ENCODE measurements at regions not wholly inside any gene's neighbourhood (a gene's known extent, or its start where the extent isn't known, plus 50 kb on each side); places are given as distances from the start of the nearest gene placed in this dataset.

DNA sequence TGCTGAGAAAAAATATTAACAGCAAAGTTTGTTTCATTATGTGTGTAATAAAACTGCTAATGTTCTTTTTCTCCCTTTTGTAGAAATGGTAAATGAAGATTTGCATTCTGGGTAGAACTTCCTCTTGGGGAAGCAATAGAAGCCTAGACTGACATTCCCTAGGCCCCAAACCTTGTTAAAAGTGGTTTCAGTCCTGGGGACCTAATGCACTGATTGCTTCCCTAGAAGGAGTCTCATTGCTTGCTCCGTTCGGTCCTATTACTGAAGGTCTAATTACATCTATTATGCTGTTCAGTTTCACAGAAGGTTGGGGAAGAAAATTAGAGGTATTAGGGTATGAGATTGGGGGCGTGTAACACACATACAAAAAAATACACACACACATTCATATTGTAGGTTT lies 893.8 kb downstream of the TLE4 start:
- Histone ChIP-seq H2AFZ (ENCODE audit: low read length) (no peak overlapping the region), H4K20me1 (ENCODE audit: control insufficient read depth, insufficient read depth, insufficient read length) (no peaks in the 10 kb centered on the region), H2BK20ac (ENCODE audit: low read depth, low read length, poor library complexity, severe bottlenecking) (no peak overlapping the region), H3K79me1 (ENCODE audit: insufficient read depth, low read depth, low read length, poor library complexity, severe bottlenecking) (no peaks in the 10 kb centered on the region), H3K9me3 (ENCODE audit: control insufficient read depth, low read depth, low read length) (no peaks in the 10 kb centered on the region), H3K9ac (ENCODE audit: extremely low read depth, insufficient read length, low read length) (no peak overlapping the region), H3K4me2 (ENCODE audit: insufficient read depth, insufficient read length, low read length) (no peak overlapping the region), H3K56ac (ENCODE audit: insufficient read length, low read depth, low read length) (no peak overlapping the region), H2BK5ac (ENCODE audit: insufficient read length, low read length) (no peak overlapping the region), H3K4me1 (ENCODE audit: insufficient read depth, low read length) (no peaks in the 10 kb centered on the region), H2BK120ac (ENCODE audit: low read depth, low read length, poor library complexity, severe bottlenecking) (no peak overlapping the region), H4K91ac (ENCODE audit: insufficient read length, low read depth, low read length) (no peak overlapping the region), H3K23me2 (ENCODE audit: insufficient read length, low read depth, low read length, poor library complexity, severe bottlenecking) (no peaks in the 10 kb centered on the region), H3K4ac (ENCODE audit: low read depth, low read length) (no peak overlapping the region), H3K23ac (ENCODE audit: insufficient read length, low read depth, low read length) (no peak overlapping the region), H3K79me2 (ENCODE audit: insufficient read depth, low read length) (no peaks in the 10 kb centered on the region), H3T11ph (ENCODE audit: low read length) (no peak overlapping the region), H3K27ac (ENCODE audit: insufficient read length, low read depth, low read length) (no peak overlapping the region), H3K27me3 (ENCODE audit: insufficient read depth, low read length) (no peaks in the 10 kb centered on the region), H2AK5ac (ENCODE audit: insufficient read length, low read length) (no peak overlapping the region), H3K14ac (ENCODE audit: insufficient read depth, low read length) (no peak overlapping the region), H3K18ac (ENCODE audit: insufficient read length, low read depth, low read length) (no peak overlapping the region), H4K8ac (replicated peaks; ENCODE audit: insufficient read length, low read depth, low read length) (no peak overlapping the region), H2BK12ac (ENCODE audit: insufficient read length, low read depth, low read length) (no peak overlapping the region), H2BK15ac (ENCODE audit: low read depth, low read length) (no peak overlapping the region), H4K5ac (ENCODE audit: insufficient read length, low read depth, low read length) (no peak overlapping the region)
- no peak overlapping the region for H3K4me3 Mint-ChIP-seq
- H3K36me3 Mint-ChIP-seq (ENCODE audit: insufficient read depth in 1 of 3, low read depth in 3 of 3): peaks cover 0 to 9% (median 7%) of the 10 kb centered on the region in 3 experiments; a peak in 4 of 7 replicates
- peaks cover 6% of the 10 kb centered on the region in 2 experiments; a peak in 4 of 5 replicates for H3K9me3 Mint-ChIP-seq
- TF ChIP-seq, protein P1, sequence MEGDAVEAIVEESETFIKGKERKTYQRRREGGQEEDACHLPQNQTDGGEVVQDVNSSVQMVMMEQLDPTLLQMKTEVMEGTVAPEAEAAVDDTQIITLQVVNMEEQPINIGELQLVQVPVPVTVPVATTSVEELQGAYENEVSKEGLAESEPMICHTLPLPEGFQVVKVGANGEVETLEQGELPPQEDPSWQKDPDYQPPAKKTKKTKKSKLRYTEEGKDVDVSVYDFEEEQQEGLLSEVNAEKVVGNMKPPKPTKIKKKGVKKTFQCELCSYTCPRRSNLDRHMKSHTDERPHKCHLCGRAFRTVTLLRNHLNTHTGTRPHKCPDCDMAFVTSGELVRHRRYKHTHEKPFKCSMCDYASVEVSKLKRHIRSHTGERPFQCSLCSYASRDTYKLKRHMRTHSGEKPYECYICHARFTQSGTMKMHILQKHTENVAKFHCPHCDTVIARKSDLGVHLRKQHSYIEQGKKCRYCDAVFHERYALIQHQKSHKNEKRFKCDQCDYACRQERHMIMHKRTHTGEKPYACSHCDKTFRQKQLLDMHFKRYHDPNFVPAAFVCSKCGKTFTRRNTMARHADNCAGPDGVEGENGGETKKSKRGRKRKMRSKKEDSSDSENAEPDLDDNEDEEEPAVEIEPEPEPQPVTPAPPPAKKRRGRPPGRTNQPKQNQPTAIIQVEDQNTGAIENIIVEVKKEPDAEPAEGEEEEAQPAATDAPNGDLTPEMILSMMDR (conservative IDR thresholded peaks at IDR 0.05): no peak
- WGBS (ENCODE audit: extremely low coverage, insufficient read length, low lambda C conversion rate): no CpG with 5 or more reads among the region's 3 CpGs
- H3K27me3 Mint-ChIP-seq (ENCODE audit: low read depth): no peaks in the 10 kb centered on the region
- no peak for DNase-seq
- H3K27ac Mint-ChIP-seq: no peak overlapping the region
- peaks cover 0 to 6% of the 10 kb centered on the region in 2 experiments; a peak in 2 of 4 replicates for H3K4me1 Mint-ChIP-seq

Measured in H9 (cell line).